ENCODE measurements at regions not wholly inside any gene's neighbourhood (a gene's known extent, or its start where the extent isn't known, plus 50 kb on each side); places are given as distances from the start of the nearest gene placed in this dataset.

GRCh38 chr12:67854351-67854750, 134.9 kb upstream of the IFNG-AS1 start:
- no peak for TF ChIP-seq CTCF (IDR thresholded peaks at IDR 0.05; ENCODE audit: low read depth, low read length, poor library complexity, severe bottlenecking)
- TF ChIP-seq EZH2phosphoT487 (IDR thresholded peaks at IDR 0.05; ENCODE audit: borderline replicate concordance, low read length) = no peak
